Esophagus (tissue), 2 donors: ENCODE measurements at regions not wholly inside any gene's neighbourhood (a gene's known extent, or its start where the extent isn't known, plus 50 kb on each side); places are given as distances from the start of the nearest gene placed in this dataset.
"Not testable (repeated sequence)": the region's sequence is repeated elsewhere in the genome, so short reads cannot be mapped to it uniquely, and the experiment has no call there.

Experiments used
- H3K27ac ChIP-seq, 2 donors: one replicate each; pipeline ENCODE4 v1.5.1; 2013; ENCODE audit warnings: low read depth in 2 of 2, mild to moderate bottlenecking in 2 of 2, inconsistent platforms in 1 of 2, low read length in 1 of 2, moderate library complexity in 1 of 2
- H3K27me3 ChIP-seq, 2 donors: one replicate each; pipeline ENCODE4 v1.6.1; 2013; ENCODE audit warnings: low read length in 2 of 2, control low read depth in 1 of 2, mild to moderate bottlenecking in 1 of 2; ENCODE audit not compliant: insufficient read depth in 2 of 2, control insufficient read depth in 1 of 2
- H3K36me3 ChIP-seq, 2 donors: one replicate each; pipeline ENCODE4 v1.6.1; 2013; ENCODE audit warnings: low read length in 1 of 2; ENCODE audit not compliant: control insufficient read depth in 2 of 2, insufficient read depth in 2 of 2
- H3K4me1 ChIP-seq, 2 donors: one replicate each; pipeline ENCODE4 v1.6.1; 2013; ENCODE audit warnings: low read length in 1 of 2; ENCODE audit not compliant: control insufficient read depth in 2 of 2, insufficient read depth in 2 of 2
- H3K4me3 ChIP-seq, 2 donors: one replicate each; pipeline ENCODE4 v1.5.1; 2013; ENCODE audit warnings: low read length in 2 of 2, mild to moderate bottlenecking in 2 of 2, low read depth in 1 of 2, moderate library complexity in 1 of 2
- H3K9me3 ChIP-seq, 2 donors: one replicate each; pipeline ENCODE4 v1.6.1; 2013; ENCODE audit warnings: mild to moderate bottlenecking in 2 of 2, low read depth in 1 of 2, low read length in 1 of 2, moderate library complexity in 1 of 2; ENCODE audit not compliant: control insufficient read depth in 2 of 2, insufficient read depth in 1 of 2
- WGBS, 2 donors: extraction: QIAGEN DNeasy Blood & Tissue Kit; methylation state at CpG; one replicate each; pipeline ENCODE4 v1.1.7; 2013; 5-methylcytosine and 5-hydroxymethylcytosine counted together
- donor health status: healthy with polysubstance abuse.
- donor health status: Bipolar disorder and iron deficiency.

- Histone ChIP-seq H3K27me3 (no peaks in the 10 kb centered on the region), H3K9me3 (no peaks in the 10 kb centered on the region), H3K4me1 (no peaks in the 10 kb centered on the region), H3K36me3 (no peaks in the 10 kb centered on the region), H3K4me3 (no peak overlapping the region), H3K27ac (no peak overlapping the region)
- WGBS, 2 donors: 41 to 51% methylated on average over 5 of the region's 5 CpGs
Observed at GRCh38 chr5:92695123-92696003, 885.7 kb downstream of the NR2F1-AS1 start.

GRCh38 chr5:92694067-92694466, 887.0 kb downstream of the NR2F1-AS1 start:
- no peak overlapping the region for H3K4me3 ChIP-seq
- no peak overlapping the region for H3K27ac ChIP-seq
- no peaks in the 10 kb centered on the region for H3K27me3 ChIP-seq
- WGBS, 2 donors: 72 to 75% methylated on average over 2 of the region's 2 CpGs
- no peaks in the 10 kb centered on the region for H3K4me1 ChIP-seq
- no peaks in the 10 kb centered on the region for H3K36me3 ChIP-seq
- no peaks in the 10 kb centered on the region for H3K9me3 ChIP-seq

- H3K36me3 ChIP-seq, H3K27ac ChIP-seq, H3K9me3 ChIP-seq, H3K4me3 ChIP-seq, H3K27me3 ChIP-seq, H3K4me1 ChIP-seq: not testable (repeated sequence)
- 84 to 92% methylated on average over 5 of the region's 5 CpGs for WGBS, 2 donors
Observed at GRCh38 chr5:92691955-92692354, 889.1 kb downstream of the NR2F1-AS1 start.

- H3K4me1 ChIP-seq: no peaks in the 10 kb centered on the region
- H3K27ac ChIP-seq: no peak overlapping the region
Observed at GRCh38 chr5:92687821-92688722, 892.9 kb downstream of the NR2F1-AS1 start.

GRCh38 chr5:92678640-92679039, 902.4 kb downstream of the NR2F1-AS1 start:
- no peak overlapping the region for H3K27ac ChIP-seq
- WGBS, 2 donors: 73 to 74% methylated on average over 2 of the region's 2 CpGs
- H3K4me1 ChIP-seq: no peaks in the 10 kb centered on the region
- H3K9me3 ChIP-seq: no peaks in the 10 kb centered on the region
- H3K27me3 ChIP-seq: no peaks in the 10 kb centered on the region
- H3K36me3 ChIP-seq: no peaks in the 10 kb centered on the region
- H3K4me3 ChIP-seq: no peak overlapping the region

More at GRCh38 chr5:92687821-92688722, 892.9 kb downstream of the NR2F1-AS1 start:
- Histone ChIP-seq H3K4me3 (no peak overlapping the region), H3K36me3 (no peaks in the 10 kb centered on the region), H3K27me3 (no peaks in the 10 kb centered on the region), H3K9me3 (peaks cover 0 to 5% of the 10 kb centered on the region in 2 donors)
- 29 to 44% methylated on average over 8 of the region's 8 CpGs for WGBS, 2 donors

- H3K4me1 ChIP-seq: no peaks in the 10 kb centered on the region
- H3K36me3 ChIP-seq: no peaks in the 10 kb centered on the region
- H3K4me3 ChIP-seq: no peak overlapping the region
- H3K9me3 ChIP-seq: no peaks in the 10 kb centered on the region
- no peak overlapping the region for H3K27ac ChIP-seq
- no peaks in the 10 kb centered on the region for H3K27me3 ChIP-seq
- WGBS, 2 donors: 81 to 86% methylated on average over 8 of the region's 8 CpGs
Observed at GRCh38 chr5:92676215-92677165, 904.5 kb downstream of the NR2F1-AS1 start.

GRCh38 chr5:92674321-92674720, 906.7 kb downstream of the NR2F1-AS1 start:
- no peaks in the 10 kb centered on the region for H3K36me3 ChIP-seq
- no peak overlapping the region for H3K27ac ChIP-seq
- H3K9me3 ChIP-seq: no peaks in the 10 kb centered on the region
- H3K4me1 ChIP-seq: no peaks in the 10 kb centered on the region
- 70 to 75% methylated on average over 2 of the region's 2 CpGs for WGBS, 2 donors
- H3K27me3 ChIP-seq: no peaks in the 10 kb centered on the region
- no peak overlapping the region for H3K4me3 ChIP-seq

GRCh38 chr5:92665506-92665905, 915.5 kb downstream of the NR2F1-AS1 start:
- Histone ChIP-seq H3K27ac (no peak overlapping the region), H3K27me3 (no peaks in the 10 kb centered on the region), H3K36me3 (no peaks in the 10 kb centered on the region), H3K4me3 (no peak overlapping the region), H3K4me1 (no peaks in the 10 kb centered on the region), H3K9me3 (no peaks in the 10 kb centered on the region)
- WGBS, 2 donors: 57 to 68% methylated on average over 1 of the region's 1 CpG

GRCh38 chr5:92662741-92663140, 918.3 kb downstream of the NR2F1-AS1 start:
- Histone ChIP-seq H3K36me3 (no peaks in the 10 kb centered on the region), H3K27ac (no peak overlapping the region), H3K4me3 (no peak overlapping the region), H3K9me3 (no peaks in the 10 kb centered on the region), H3K27me3 (no peaks in the 10 kb centered on the region), H3K4me1 (no peaks in the 10 kb centered on the region)
- WGBS, 2 donors: 54 to 60% methylated on average over 3 of the region's 3 CpGs
